Esophagus muscularis mucosa (tissue), 3 donors: ENCODE measurements at regions not wholly inside any gene's neighbourhood (a gene's known extent, or its start where the extent isn't known, plus 50 kb on each side); places are given as distances from the start of the nearest gene placed in this dataset.

Experiments used
- CTCF ChIP-seq, 3 experiments: fragments of 200-600 bp in 2 of 3; fragments of 450-650 bp in 1 of 3; sonication (generic) in 2 of 3; IDR thresholded peaks; one replicate each; pipeline ENCODE4 v1.5.1; 2017 to 2019; ENCODE audit warnings: antibody characterized with exemption in 3 of 3, mild to moderate bottlenecking in 2 of 3, moderate library complexity in 1 of 3
- POLR2A ChIP-seq: fragments of 450-650 bp; IDR thresholded peaks from one replicate; pipeline ENCODE4 v1.6.1; 2017; ENCODE audit warnings: antibody characterized with exemption, moderate library complexity, mild to moderate bottlenecking, low read depth

GRCh38 chr10:90986870-90987269, 66.0 kb upstream of the ANKRD1 start:
- TF ChIP-seq CTCF (IDR thresholded peaks at IDR 0.05): no peak
- no peak for TF ChIP-seq POLR2A
